Stimulated activated CD8-positive, alpha-beta memory T cell treated with anti-CD3 and anti-CD28 coated beads, Interleukin-7, amount 100 ng/mL, for 1 hour (primary cell): ENCODE measurements at regions not wholly inside any gene's neighbourhood (a gene's known extent, or its start where the extent isn't known, plus 50 kb on each side); places are given as distances from the start of the nearest gene placed in this dataset.

ENCODE experiments used
- DNase-seq, 2 donors: peaks; one replicate each; pipeline ENCODE4 v3.0.0-alpha.2; 2020; ENCODE audit warnings: low read depth in 2 of 2

GRCh38 chr5:110354915-110355644 is 371.4 kb downstream of the TMEM232 start:
- no peak for DNase-seq

DNA sequence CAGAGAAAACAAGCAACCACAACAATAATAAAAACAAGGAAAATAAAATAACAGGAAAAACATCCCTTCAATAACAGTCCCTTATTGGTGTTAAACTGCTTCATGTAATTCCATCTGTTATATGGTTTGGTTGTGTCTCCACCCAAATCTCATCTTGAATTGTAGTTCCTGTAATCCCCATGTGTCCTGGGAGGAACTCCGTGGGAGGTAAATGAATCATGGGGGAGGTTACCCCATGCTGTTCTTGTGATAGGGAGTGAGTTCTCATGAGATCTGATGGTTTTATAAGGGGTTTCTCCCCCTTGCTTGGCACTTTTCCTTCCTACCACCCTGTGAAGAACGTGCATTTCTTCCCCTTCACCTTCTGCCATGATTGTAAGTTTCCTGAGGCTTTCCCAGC is 369.8 kb downstream of the TMEM232 start:
- no peak for DNase-seq

DNA sequence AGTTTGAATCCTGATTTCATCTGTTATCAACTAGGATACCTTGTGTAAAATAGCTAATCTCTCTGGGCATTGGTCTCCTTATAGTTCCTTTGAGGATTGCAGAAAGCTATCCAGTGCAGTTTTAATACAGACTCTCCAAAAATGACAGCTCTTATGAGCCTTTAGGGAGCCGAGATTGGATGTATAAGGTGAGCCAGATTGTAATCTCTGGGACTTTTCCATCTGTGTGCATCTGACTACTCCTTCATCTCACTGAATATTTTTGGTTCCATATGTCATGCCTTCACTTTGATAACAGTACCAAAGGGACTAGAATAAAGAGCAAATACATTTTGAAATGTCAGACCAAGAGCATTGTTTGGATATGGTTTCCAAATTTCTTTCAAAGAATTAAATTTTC is 367.2 kb downstream of the TMEM232 start:
- DNase-seq = no peak

GRCh38 chr5:110361471-110361870 is 365.0 kb downstream of the TMEM232 start:
- DNase-seq = no peak

GRCh38 chr5:110362261-110362660 is 364.2 kb downstream of the TMEM232 start:
- DNase-seq = no peak

DNA sequence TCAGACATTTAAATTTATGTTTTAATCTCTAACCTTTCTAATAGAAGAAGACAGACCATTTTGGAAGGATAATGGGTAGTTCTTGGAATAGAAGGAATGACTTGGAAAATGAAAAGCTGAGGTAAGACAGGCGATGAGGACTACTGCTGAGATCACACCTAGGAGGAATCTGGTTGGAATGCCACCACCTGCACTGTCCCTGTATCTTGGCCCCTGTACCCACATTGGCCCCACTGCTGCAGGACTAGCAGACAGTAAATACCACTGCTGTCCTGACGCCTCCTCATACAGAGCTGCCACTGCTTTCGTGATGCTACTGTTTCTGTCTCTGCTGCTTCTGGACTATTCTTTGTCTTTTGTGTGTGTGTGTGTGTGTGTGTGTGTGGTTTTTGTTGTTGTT is 359.8 kb downstream of the TMEM232 start:
- no peak for DNase-seq
